ENCODE measurements at regions not wholly inside any gene's neighbourhood (a gene's known extent, or its start where the extent isn't known, plus 50 kb on each side); places are given as distances from the start of the nearest gene placed in this dataset.

DNA sequence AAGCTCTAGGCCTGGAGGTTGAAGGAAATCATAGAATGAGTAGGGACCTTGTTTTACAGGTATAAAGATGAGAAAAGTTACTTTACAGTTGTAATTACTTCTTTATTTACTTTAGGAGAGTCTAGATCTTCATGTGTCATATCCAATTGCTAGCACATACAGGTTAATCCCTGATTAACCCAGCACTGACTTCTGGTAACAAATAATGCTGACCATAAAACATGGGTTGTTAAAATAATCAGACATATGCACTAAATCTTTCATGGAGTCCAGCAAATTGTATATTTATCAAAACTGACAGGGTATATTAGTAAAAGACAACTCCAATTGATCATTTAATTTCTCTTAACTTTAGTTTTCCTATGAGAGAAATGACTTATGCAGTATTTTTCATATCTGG is 245.2 kb downstream of the NFKBIZ start:
- TF ChIP-seq, protein P1, sequence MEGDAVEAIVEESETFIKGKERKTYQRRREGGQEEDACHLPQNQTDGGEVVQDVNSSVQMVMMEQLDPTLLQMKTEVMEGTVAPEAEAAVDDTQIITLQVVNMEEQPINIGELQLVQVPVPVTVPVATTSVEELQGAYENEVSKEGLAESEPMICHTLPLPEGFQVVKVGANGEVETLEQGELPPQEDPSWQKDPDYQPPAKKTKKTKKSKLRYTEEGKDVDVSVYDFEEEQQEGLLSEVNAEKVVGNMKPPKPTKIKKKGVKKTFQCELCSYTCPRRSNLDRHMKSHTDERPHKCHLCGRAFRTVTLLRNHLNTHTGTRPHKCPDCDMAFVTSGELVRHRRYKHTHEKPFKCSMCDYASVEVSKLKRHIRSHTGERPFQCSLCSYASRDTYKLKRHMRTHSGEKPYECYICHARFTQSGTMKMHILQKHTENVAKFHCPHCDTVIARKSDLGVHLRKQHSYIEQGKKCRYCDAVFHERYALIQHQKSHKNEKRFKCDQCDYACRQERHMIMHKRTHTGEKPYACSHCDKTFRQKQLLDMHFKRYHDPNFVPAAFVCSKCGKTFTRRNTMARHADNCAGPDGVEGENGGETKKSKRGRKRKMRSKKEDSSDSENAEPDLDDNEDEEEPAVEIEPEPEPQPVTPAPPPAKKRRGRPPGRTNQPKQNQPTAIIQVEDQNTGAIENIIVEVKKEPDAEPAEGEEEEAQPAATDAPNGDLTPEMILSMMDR (conservative IDR thresholded peaks at IDR 0.05; ENCODE audit: low read depth, low read length), result no peak
- TF ChIP-seq EZH2 (IDR thresholded peaks at IDR 0.05; ENCODE audit: borderline replicate concordance, low read depth, low read length, poor library complexity, severe bottlenecking), result no peak

Data from A673 (cell line).